Activated CD8-positive, alpha-beta T cell treated with anti-CD3 and anti-CD28 coated beads for 36 hours (primary cell): ENCODE measurements at regions not wholly inside any gene's neighbourhood (a gene's known extent, or its start where the extent isn't known, plus 50 kb on each side); places are given as distances from the start of the nearest gene placed in this dataset.

Experiments
- ATAC-seq: fragments of 200-7000 bp; cut with Tn5 transposase; one replicate; pipeline ENCODE4 v1.10.0; 2021; ENCODE audit warnings: mild to moderate bottlenecking, moderate library complexity
- CTCF ChIA-PET: fragments of 350-600 bp; sonication (Branson Sonifier 250); formaldehyde crosslinking; loops from one replicate; lab custom pipeline; 2021; ENCODE audit warnings: antibody characterized with exemption; lab: Charles Lee
- POLR2A ChIA-PET: fragments of 350-600 bp; sonication (Branson Sonifier 250); formaldehyde crosslinking; loops from one replicate; lab custom pipeline; 2021; ENCODE audit warnings: antibody characterized with exemption; lab: Charles Lee
- DNase-seq: peaks from one replicate; pipeline ENCODE4 v3.0.0-alpha.2; 2020
- H3K27ac Mint-ChIP-seq: one replicate; pipeline ENCODE4 v1.8.0; 2021; ENCODE audit warnings: mild to moderate bottlenecking, mixed read lengths
- H3K27me3 Mint-ChIP-seq: one replicate; pipeline ENCODE4 v1.8.0; 2021; ENCODE audit warnings: mixed read lengths
- H3K36me3 Mint-ChIP-seq: one replicate; pipeline ENCODE4 v1.8.0; 2021; ENCODE audit warnings: low read depth, mixed read lengths
- H3K4me1 Mint-ChIP-seq: one replicate; pipeline ENCODE4 v1.8.0; 2021; ENCODE audit warnings: low read depth, mixed read lengths
- H3K4me3 Mint-ChIP-seq: one replicate; pipeline ENCODE4 v1.8.0; 2021; ENCODE audit warnings: mild to moderate bottlenecking, moderate library complexity, mixed read lengths
- H3K9me3 Mint-ChIP-seq: one replicate; pipeline ENCODE4 v1.8.0; 2021; ENCODE audit warnings: mixed read lengths
- intact Hi-C: fragments of 100-400 bp; cut with micrococcal nuclease; formaldehyde crosslinking; loops from one replicate; pipeline ENCODE4 v1.10.0; 2022
- TF ChIP-seq, protein P1 (sequence below): fragments of 200-600 bp; IDR thresholded peaks from one replicate; pipeline ENCODE4 v1.8.0; 2022; ENCODE audit warnings: antibody characterized with exemption, mild to moderate bottlenecking

DNA sequence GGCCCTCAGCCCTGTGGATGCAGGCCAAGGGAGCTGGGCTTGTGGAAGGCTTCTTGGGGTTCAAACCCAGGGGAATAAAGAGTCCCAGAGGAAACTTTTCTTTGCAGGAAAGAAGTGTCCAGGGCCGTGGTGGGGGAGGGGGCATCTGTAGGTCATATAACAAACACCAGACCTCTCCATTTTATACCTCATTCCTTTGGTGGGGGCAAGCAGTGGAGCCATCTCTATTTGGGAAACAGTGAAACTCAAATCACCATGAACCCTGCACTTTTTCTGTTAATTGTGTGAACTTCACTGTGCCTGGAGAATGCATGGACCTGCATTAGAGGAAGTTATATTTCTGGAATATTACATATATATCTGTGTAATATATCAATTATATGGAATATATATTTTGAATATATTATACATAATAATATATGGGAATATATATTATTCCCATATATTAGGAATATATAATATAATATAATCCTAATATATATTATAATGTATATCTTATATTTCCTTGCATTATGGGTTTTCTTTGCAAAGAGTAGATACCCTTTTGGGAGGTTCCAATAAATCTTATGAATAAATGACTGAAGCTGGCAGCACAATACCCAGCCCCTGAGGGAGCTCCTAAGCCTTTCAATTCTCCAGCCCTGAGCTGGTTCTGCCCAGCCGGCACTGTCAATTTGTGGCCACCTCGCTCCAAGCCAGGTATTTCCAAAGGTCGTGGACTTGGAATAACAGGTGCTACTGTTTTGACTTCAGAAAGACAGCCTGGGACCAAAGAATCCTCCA lies 97.7 kb upstream of the PKDCC start:
- TF ChIP-seq, protein P1, sequence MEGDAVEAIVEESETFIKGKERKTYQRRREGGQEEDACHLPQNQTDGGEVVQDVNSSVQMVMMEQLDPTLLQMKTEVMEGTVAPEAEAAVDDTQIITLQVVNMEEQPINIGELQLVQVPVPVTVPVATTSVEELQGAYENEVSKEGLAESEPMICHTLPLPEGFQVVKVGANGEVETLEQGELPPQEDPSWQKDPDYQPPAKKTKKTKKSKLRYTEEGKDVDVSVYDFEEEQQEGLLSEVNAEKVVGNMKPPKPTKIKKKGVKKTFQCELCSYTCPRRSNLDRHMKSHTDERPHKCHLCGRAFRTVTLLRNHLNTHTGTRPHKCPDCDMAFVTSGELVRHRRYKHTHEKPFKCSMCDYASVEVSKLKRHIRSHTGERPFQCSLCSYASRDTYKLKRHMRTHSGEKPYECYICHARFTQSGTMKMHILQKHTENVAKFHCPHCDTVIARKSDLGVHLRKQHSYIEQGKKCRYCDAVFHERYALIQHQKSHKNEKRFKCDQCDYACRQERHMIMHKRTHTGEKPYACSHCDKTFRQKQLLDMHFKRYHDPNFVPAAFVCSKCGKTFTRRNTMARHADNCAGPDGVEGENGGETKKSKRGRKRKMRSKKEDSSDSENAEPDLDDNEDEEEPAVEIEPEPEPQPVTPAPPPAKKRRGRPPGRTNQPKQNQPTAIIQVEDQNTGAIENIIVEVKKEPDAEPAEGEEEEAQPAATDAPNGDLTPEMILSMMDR, result no peak
- Mint-ChIP-seq H3K4me3 (no peak overlapping the region), H3K36me3 (no peaks in the 10 kb centered on the region), H3K27me3 (peaks cover 4% of the 10 kb centered on the region), H3K9me3 (no peaks in the 10 kb centered on the region), H3K4me1 (peaks cover 4% of the 10 kb centered on the region), H3K27ac (no peak overlapping the region)
- DNase-seq (no peak), ATAC-seq (no peak)
- intact Hi-C loops, result no loop called here
- CTCF ChIA-PET, result no interaction called here
- POLR2A ChIA-PET, result no interaction called here

DNA sequence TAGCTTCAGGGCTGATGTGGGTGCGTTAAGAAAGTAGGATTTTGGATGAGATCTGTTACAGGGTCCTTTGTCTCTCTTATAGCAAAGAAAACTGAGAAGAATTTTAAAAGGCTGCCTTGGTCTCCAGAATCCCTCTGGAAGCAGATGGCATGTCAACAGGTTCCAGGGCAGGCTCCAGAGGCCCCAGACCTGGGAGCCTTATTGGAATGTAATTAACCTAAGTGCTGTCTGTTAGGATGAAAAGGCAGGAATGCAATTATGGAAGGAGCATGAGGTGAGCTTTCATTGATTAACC lies 97.2 kb upstream of the PKDCC start:
- Mint-ChIP-seq H3K4me3 (no peak overlapping the region), H3K27me3 (peaks cover 4% of the 10 kb centered on the region), H3K4me1 (peaks cover 4% of the 10 kb centered on the region), H3K27ac (no peak overlapping the region), H3K36me3 (no peaks in the 10 kb centered on the region), H3K9me3 (no peaks in the 10 kb centered on the region)
- TF ChIP-seq, protein P1, result no peak
- ChIA-PET POLR2A (no interaction called here), CTCF (no interaction called here)
- DNase-seq, result no peak
- no peak for ATAC-seq
- intact Hi-C loops, result no loop called here

DNA sequence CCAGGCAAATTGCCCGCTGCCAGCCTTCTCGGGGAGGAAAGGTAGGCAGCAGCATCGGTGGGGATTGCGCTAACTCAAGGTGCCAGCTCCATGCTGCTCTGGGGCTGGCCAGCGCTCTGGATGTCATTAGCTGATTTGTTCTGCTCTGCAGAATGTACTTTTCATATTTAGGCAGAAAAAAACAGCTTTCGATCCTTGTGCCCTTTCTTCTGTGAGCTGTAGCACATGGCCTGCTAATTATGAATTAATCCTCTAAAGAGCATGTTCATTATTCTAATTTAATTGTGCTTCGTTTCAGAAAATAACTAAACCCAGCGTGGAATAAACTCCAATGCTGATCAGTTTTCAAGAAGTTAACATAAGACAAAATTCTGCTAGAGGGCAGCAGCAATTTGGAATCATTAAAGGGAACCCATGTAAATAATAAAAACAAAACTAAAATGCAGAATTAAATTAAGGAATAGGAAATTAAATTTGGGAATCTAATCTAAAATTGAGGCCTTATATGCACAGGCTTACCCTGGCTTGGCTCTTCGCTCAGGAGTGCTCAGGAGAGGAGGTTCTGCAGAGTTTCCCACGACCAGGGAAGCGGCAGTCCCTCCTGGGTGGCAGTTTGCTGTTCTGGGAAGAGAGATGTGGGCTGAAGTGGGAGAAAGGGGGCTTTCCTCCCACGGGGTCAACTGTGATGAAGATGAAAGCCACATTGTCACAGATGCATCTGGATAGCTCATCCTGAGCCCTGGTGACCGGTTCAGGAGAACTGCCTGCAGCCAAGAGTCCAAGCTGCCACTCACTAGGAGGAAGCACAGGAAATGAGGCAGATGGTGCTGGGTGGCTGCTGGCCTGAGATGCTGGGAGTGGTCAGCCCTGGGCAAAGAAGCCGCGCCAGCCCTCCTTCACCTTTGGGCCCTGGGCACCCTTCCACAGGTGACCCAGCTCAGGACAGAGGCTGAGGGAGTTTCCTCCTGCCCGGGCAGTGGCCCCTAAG lies 93.2 kb upstream of the PKDCC start:
- ATAC-seq (no peak), DNase-seq (no peak)
- ChIA-PET POLR2A (interaction anchor here (0.8 kb wide), 1 partner anchor 11 kb away, joined by 4 read pairs; no protein-coding TSS in a partner anchor), CTCF (no interaction called here)
- H3K36me3 Mint-ChIP-seq, result no peaks in the 10 kb centered on the region
- H3K9me3 Mint-ChIP-seq, result no peaks in the 10 kb centered on the region
- H3K4me1 Mint-ChIP-seq, result peaks cover 4% of the 10 kb centered on the region
- H3K4me3 Mint-ChIP-seq, result no peak overlapping the region
- intact Hi-C loops, result no loop called here
- TF ChIP-seq, protein P1, result no peak
- peaks cover 3% of the 10 kb centered on the region for H3K27me3 Mint-ChIP-seq
- no peak overlapping the region for H3K27ac Mint-ChIP-seq

DNA sequence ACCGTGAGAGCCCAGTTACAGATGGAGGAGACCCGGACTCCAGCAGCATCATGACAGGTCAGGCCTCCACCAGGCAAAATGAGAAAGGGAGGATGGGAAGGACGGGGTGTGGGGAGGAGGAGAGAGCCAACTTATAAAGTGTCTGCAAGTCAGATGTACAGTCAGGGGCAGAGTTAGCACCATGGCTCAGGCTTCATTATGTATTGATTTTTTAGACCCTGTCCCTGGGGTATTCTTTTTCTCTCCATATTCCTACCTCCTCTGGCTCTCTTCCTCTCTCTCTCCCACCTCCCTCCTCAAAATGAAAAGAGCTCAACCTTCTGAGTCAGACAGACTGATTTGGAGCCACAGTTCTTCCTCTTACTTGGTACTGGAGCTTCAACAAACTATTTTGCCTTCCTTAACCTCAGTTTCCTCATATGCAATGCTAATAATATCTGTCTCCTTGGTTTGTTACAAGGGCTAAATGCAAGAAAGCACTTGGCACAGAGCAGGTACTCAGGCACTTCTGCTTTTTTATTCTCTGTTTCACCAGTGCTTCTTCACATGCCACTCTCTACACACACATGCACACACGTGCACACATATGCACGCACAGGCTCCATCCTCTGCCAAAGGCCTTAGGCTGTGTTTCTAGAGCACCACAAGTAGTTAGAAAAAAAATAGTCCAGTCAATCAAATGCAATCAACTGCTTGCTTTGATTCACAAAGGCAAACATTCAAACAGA lies 92.3 kb upstream of the PKDCC start:
- DNase-seq (no peak), ATAC-seq (no peak)
- CTCF ChIA-PET, result no interaction called here
- Mint-ChIP-seq H3K27ac (no peak overlapping the region), H3K4me1 (peaks cover 4% of the 10 kb centered on the region), H3K9me3 (no peaks in the 10 kb centered on the region), H3K36me3 (no peaks in the 10 kb centered on the region), H3K4me3 (no peak overlapping the region), H3K27me3 (peaks cover 3% of the 10 kb centered on the region)
- POLR2A ChIA-PET, result no interaction called here
- intact Hi-C loops, result no loop called here
- TF ChIP-seq, protein P1, result no peak
